Keratinocyte (primary cell): ENCODE measurements at regions not wholly inside any gene's neighbourhood (a gene's known extent, or its start where the extent isn't known, plus 50 kb on each side); places are given as distances from the start of the nearest gene placed in this dataset.

Source experiments
- CTCF ChIP-seq, 3 experiments: IDR thresholded peaks in 1 of 3; conservative IDR thresholded peaks in 1 of 3; optimal IDR thresholded peaks in 1 of 3; 2 replicates in 2 of 3; 3 replicates in 1 of 3; pipeline versions ENCODE3 to v1.5.1; 2011; ENCODE audit warnings: low read length in 3 of 3, mild to moderate bottlenecking in 3 of 3, moderate library complexity in 2 of 3, control low read depth in 1 of 3, inconsistent platforms in 1 of 3; ENCODE audit not compliant: insufficient read depth in 2 of 3; ENCODE audit errors: extremely low read depth in 1 of 3
- EZH2 ChIP-seq: IDR thresholded peaks from one replicate; pipeline ENCODE4 v1.6.1; 2012; ENCODE audit warnings: inconsistent platforms, mild to moderate bottlenecking, low read length, moderate library complexity

- TF ChIP-seq CTCF (optimal IDR thresholded peaks at IDR 0.05 in 1 of 3, IDR thresholded peaks at IDR 0.05 in 1 of 3, conservative IDR thresholded peaks at IDR 0.05 in 1 of 3; ENCODE audit: extremely low read depth in 1 of 3, insufficient read depth in 2 of 3, low read length in 3 of 3) (no peak), EZH2 (no peak)
Measured at GRCh38 chr5:96129276-96129675, 167.6 kb upstream of the ELL2 start.
